IPS-NIHi7 (cell line): ENCODE measurements at regions not wholly inside any gene's neighbourhood (a gene's known extent, or its start where the extent isn't known, plus 50 kb on each side); places are given as distances from the start of the nearest gene placed in this dataset.

Experiments used
- DNase-seq: peaks from one replicate; pipeline ENCODE4 v3.0.0; 2012; ENCODE audit warnings: mixed read lengths; ENCODE audit errors: extremely low spot score

- no peak for DNase-seq
Observed at GRCh38 chr4:147054228-147054872, 108.7 kb upstream of the TTC29 start.

DNA sequence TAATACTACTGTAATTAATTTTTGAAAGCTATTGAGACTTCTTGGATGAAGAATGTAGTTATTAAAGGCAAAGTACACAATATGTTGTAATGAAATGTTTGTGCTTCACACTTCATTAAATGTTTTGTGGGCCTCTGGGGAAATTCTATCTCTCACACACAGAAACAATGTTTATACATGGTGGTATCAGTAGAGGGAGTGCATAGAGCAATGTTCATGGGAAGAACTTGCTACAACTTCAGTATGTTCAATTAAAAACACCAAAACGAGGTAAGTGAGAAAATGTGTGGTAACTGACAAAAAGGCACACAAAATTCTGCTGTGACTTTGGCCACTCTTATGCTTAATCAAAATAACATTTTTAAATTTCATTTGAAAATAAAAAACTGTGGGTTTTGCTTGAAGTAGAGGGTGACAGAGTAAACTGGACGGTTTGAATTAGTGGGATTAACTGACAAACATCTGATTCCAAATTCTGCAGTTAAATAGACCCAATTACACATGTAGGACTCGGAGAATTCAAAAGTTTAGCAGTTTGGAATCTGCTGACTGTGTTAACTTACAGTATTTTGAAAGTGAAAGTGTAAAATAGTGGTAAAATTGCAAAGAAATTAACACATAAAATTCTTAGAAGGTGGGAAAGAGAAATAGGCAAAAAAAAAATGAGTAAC lies 111.4 kb upstream of the TTC29 start:
- DNase-seq: no peak

DNA sequence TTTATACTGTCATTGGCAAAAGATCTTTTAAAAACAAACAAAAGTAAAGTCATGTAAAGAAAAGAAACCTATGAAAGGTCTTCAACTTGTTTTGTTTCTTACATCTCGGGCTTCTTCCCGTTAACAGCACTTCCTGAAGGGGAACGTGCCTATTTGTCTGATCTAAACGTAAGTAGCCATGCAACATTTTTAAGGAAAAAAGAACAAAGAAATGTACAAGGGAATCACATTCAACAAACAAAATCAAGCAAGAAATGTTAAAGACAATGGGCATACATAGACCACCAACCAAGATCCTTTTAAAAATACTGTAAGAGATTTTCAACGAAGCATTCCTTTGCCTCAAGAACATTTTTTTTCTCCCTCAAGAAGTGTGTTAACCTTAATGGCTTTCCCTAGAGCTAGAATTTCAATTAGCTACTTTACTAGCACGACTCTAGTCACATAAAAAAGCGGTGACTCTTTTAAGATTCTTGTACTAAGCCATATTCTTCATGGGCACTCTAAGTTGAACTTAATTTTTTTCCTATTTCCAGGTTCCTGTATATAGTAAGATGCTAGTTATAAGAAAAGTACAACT lies 112.0 kb upstream of the TTC29 start:
- DNase-seq: no peak

DNA sequence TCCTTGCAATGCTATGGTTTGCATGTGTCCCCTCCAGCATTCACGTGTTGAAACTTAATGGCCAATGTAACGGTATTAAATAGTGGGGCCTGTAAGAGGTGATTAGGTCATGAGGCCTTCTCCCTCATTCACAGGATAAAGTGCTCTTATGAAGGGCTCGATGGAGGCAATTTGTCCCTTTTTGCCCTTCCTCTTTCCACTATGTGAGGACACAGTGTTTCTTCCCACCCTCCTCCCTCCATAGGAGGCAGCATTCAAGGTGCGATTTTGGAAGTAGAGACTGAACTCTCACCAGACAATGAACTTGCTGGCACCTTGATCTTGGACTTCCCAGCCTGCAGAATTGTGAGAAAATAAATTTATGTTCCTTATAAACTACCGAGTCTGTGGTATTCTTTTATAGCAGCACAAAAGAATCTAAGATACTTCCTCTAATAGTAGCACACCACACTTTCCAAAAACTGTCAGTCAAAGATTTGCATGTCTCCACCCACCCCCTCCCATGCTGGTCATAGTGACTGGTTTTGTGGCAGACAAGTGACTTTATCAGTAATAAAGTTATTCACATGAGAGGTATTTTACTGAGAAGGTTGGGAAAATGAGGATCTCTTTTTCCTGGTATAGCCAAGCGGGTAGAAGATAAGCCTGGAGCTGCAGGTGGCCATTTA lies 113.5 kb upstream of the TTC29 start:
- no peak for DNase-seq

GRCh38 chr4:147060151-147060931 lies 114.7 kb upstream of the TTC29 start:
- no peak for DNase-seq

GRCh38 chr4:147064856-147065255 lies 119.2 kb upstream of the TTC29 start:
- DNase-seq: no peak

GRCh38 chr4:147068564-147068963 lies 122.9 kb upstream of the TTC29 start:
- no peak for DNase-seq

GRCh38 chr4:147071209-147071740 lies 125.6 kb upstream of the TTC29 start:
- no peak for DNase-seq

DNA sequence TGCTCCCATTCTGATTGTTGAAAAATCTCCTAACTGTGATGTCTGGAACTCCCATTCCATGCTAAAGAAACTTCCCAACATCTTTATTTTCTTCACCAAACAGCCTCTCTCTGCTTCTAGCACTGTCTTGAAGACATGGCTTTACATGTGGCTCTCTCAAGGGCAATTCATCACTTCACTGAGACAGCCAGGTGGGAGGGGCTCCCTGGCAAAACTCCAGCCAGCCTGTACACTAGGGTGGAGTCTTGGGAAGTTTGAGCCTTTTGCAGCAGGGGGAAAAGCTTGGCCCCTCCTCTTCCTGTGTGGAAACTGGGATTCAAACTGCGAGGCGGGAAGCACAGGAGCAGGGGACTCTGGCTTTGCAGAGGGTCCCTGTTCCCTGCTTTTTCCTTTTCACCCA lies 130.5 kb upstream of the TTC29 start:
- no peak for DNase-seq

DNA sequence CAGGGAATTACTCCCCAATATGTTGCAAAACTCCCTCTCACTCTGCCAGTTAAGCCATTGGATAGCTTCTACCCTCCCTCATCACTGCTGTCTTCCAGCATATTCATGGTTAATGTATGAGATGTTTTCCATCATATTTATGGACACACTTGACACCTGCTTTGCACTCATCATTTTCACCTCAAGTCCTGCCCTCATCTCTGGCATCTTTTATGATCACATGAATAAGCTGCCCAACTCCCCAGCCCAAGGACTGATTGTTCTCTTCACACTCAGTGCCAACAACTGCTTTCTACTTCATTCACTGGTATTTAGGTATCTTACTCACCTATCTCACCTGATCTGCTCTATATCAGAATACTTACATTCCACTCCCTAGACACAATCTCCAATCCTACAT lies 131.1 kb upstream of the TTC29 start:
- DNase-seq: no peak

GRCh38 chr4:147078362-147078761 lies 132.7 kb upstream of the TTC29 start:
- DNase-seq: no peak

- DNase-seq: no peak
Observed at GRCh38 chr4:147078875-147079658, 133.4 kb upstream of the TTC29 start.

DNA sequence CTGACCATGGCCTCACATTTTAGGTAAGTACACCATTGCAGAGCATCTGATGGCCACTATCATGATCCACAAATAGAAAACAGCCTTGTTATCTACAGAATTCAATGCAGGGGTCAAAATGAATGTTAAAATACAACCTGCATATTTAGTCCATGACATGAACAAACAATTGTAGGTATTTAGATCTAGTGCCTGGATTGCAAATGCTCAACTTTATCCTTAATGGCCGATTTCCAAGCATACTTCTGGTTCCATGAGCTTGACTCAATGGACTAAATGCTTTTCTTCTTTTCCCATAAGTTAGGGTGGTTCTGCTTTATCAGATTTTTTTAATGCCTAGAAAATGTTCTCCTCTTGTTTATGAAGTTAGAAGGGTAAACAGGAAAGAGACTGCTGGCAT lies 139.2 kb upstream of the TTC29 start:
- DNase-seq: no peak

DNA sequence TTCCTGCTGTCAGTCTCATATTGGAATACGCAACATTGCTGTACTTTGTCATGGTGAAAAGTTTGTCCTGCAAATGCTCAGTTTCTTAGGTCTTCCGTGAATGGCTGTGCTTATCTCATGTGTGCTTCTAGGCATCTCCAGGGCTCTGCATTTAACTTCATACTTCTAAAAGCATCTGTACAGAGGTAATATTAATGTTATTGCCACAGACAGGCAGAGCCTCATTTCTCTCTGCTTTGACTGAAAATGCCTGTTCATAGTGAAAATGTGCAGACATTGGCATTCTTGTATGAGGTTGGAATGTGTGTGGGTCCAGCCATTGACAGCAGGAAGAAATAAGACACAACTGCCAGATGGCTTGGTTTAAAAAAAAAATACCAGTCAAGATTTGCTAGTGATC lies 140.1 kb upstream of the TTC29 start:
- DNase-seq: no peak

DNA sequence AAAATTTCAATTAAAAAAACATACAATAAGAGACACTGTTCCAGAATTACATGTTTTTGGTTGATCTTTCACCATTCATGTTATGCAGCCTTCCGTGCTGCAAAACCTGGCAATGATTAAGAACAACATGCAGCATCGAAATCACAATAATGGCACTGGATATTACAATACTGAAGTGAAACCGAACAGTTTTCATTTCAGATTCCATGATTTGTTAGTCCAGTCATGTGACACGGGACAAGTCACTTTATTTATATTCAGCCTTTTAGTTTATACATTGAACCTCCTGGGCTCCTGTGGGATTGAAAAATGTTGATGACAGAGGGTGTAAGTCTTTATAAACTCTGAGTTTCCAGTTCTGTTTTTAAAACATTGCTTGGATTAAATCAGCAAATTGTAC lies 142.5 kb upstream of the TTC29 start:
- DNase-seq: no peak

GRCh38 chr4:147090486-147090885 lies 144.8 kb upstream of the TTC29 start:
- no peak for DNase-seq

DNA sequence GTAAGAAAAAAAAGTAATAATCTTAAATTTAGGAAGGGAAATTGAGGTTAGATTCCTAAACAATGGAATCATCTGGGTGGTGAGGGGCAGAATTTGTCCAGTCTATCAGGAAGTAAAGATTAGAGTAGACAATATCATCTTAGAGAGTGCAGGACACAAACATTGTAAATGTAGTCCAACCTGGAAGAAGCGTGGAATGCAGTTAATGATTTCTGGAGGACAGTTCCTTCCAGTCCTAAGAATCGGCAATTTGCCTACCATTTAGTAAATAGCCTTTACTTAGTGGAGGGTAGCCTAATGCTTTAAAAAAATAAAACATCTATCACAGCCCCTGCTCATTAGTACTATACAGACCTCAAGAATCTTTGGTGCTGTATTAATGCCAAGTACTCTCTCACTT lies 147.5 kb upstream of the TTC29 start:
- no peak for DNase-seq

- no peak for DNase-seq
Observed at GRCh38 chr4:147094238-147094637, 148.6 kb upstream of the TTC29 start.

DNA sequence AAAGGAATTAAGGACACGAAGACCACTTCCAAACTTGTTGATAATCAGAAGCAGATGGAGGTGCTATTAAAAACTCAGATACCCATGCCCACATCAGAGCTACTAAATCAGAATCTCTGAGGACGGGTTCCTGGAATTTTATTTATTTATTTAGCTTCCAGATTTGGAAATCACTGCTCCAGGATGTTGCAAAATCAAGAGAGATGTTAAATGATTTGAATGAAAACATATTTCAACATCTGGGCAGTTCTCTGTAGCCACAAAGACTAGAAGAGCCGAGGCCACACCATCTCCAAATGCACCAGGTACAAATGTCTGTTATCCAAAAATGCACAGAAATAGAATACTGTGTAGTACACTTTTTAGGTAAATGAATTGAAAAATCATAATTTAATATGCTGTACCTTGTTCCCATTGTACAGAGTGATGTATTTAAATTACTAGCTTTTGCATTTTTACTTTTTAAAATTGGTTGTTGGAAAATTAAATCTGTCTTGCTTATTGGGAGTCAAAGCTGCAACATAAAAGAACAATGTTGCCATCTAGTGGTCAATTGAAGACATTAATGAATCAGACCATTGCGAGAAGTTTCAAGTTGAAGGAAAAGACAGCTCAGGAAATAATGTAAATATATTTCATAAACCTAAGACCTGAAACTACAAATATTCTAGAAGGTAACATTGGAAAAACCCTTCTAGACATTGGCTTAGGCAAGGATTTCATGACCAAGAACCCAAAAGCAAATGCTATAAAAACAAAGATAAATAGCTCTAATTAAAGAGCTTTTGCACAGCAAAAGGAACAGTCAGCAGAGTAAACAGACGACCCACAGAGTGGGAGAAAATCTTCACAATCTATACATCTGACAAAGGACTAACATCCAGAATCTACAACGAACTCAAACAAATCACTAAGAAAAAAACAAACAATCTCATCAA lies 151.3 kb upstream of the TTC29 start:
- DNase-seq: peak; percentile 30

DNA sequence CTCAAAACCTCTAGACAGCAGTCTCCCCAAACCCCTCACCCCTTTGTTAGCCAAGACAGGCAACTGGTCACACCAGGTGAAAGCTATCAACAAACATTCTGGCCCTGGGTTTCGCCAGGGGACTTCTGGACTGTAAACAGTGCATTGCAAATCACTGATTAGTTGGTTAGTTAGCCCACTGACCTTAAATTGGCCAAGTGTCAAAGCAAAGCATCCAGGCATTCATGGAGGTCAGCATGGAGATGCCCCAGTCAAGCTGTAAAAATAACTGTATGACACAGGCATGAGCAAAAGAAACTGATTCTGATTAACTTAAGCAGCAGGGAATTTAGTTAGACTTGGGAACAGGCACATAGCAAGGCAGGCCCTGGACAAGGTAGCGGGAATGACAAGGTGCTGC lies 156.0 kb upstream of the TTC29 start:
- no peak for DNase-seq
